WTC11 (cell line): ENCODE measurements at regions not wholly inside any gene's neighbourhood (a gene's known extent, or its start where the extent isn't known, plus 50 kb on each side); places are given as distances from the start of the nearest gene placed in this dataset.
A peak's percentile ranks its signal among the peaks of the same experiment; 100 is the strongest.

Experiments
- ATAC-seq: fragments of 200-7000 bp; cut with Tn5 transposase; 2 replicates; pipeline ENCODE4 v1.10.0; 2021; ENCODE audit warnings: mild to moderate bottlenecking, moderate library complexity
- CTCF ChIA-PET: fragments of 300-600 bp; sonication (Branson Sonifier 250); formaldehyde crosslinking; loops from one replicate; lab custom pipeline; 2021; ENCODE audit warnings: antibody characterized with exemption; lab: Charles Lee
- POLR2A ChIA-PET: fragments of 350-600 bp; sonication (Branson Sonifier 250); formaldehyde crosslinking; loops from one replicate; lab custom pipeline; 2021; ENCODE audit warnings: antibody characterized with exemption; lab: Charles Lee
- DNase-seq: peaks from one replicate; pipeline ENCODE4 v3.0.0; 2021; ENCODE audit warnings: low spot score
- H3K27ac Mint-ChIP-seq: 2 replicates; pipeline ENCODE4 v1.8.0; 2021; ENCODE audit warnings: mixed read lengths
- H3K27me3 Mint-ChIP-seq: 2 replicates; pipeline ENCODE4 v1.8.0; 2021; ENCODE audit warnings: low read depth, mild to moderate bottlenecking, moderate library complexity, mixed read lengths
- H3K36me3 Mint-ChIP-seq: 2 replicates; pipeline ENCODE4 v1.8.0; 2021; ENCODE audit warnings: mixed read lengths
- H3K4me1 Mint-ChIP-seq: 2 replicates; pipeline ENCODE4 v1.8.0; 2022; ENCODE audit warnings: mixed read lengths
- H3K4me3 Mint-ChIP-seq: 2 replicates; pipeline ENCODE4 v1.8.0; 2021; ENCODE audit warnings: mild to moderate bottlenecking, moderate library complexity, mixed read lengths
- H3K9me3 Mint-ChIP-seq: 2 replicates; pipeline ENCODE4 v1.8.0; 2021; ENCODE audit warnings: mixed read lengths
- AR ChIP-seq: fragments of 250-450 bp; sonication (Bioruptor Pico); IDR thresholded peaks from 2 replicates; pipeline ENCODE4 v1.9.0; 2021; ENCODE audit warnings: mild to moderate bottlenecking
- ARID4B ChIP-seq: sonication (generic); formaldehyde crosslinking; IDR thresholded peaks from 2 replicates; pipeline ENCODE4 v1.8.0; 2023; ENCODE audit warnings: missing genetic modification reagents, mild to moderate bottlenecking, borderline replicate concordance
- ATF3 ChIP-seq: sonication (generic); formaldehyde crosslinking; conservative IDR thresholded peaks from 2 replicates; pipeline ENCODE4 v1.8.1; 2022; ENCODE audit warnings: mild to moderate bottlenecking, missing genetic modification reagents
- E2F4 ChIP-seq: sonication (generic); formaldehyde crosslinking; IDR thresholded peaks from 2 replicates; pipeline ENCODE4 v1.8.1; 2022; ENCODE audit warnings: low read depth, mild to moderate bottlenecking, moderate library complexity, missing genetic modification reagents, borderline replicate concordance
- ERG ChIP-seq: fragments of 250-450 bp; sonication (Bioruptor Pico); IDR thresholded peaks from 2 replicates; pipeline ENCODE4 v1.8.0; 2021; ENCODE audit warnings: mild to moderate bottlenecking
- GTF2I ChIP-seq: fragments of 250-450 bp; sonication (Bioruptor Pico); conservative IDR thresholded peaks from 2 replicates; pipeline ENCODE4 v1.4.0; 2021; ENCODE audit warnings: mild to moderate bottlenecking
- JUN ChIP-seq: sonication (generic); formaldehyde crosslinking; IDR thresholded peaks from 2 replicates; pipeline ENCODE4 v1.8.0; 2023; ENCODE audit warnings: mild to moderate bottlenecking, missing genetic modification reagents
- MLX ChIP-seq: sonication (generic); formaldehyde crosslinking; IDR thresholded peaks from 2 replicates; pipeline ENCODE4 v1.8.1; 2023; ENCODE audit warnings: mild to moderate bottlenecking, missing genetic modification reagents, moderate library complexity
- MYBL2 ChIP-seq: sonication (generic); formaldehyde crosslinking; IDR thresholded peaks from 2 replicates; pipeline ENCODE4 v1.8.1; 2023; ENCODE audit warnings: mild to moderate bottlenecking, moderate library complexity, missing genetic modification reagents
- NFE2L1 ChIP-seq: sonication (generic); formaldehyde crosslinking; IDR thresholded peaks from 2 replicates; pipeline ENCODE4 v1.8.1; 2023; ENCODE audit warnings: missing genetic modification reagents
- NR1H2 ChIP-seq: sonication (generic); formaldehyde crosslinking; IDR thresholded peaks from 2 replicates; pipeline ENCODE4 v1.9.0; 2021; ENCODE audit warnings: mild to moderate bottlenecking, moderate library complexity, missing genetic modification reagents
- SP1 ChIP-seq: sonication (generic); formaldehyde crosslinking; conservative IDR thresholded peaks from 2 replicates; pipeline ENCODE4 v1.8.1; 2022; ENCODE audit warnings: missing genetic modification reagents
- TEAD4 ChIP-seq: sonication (generic); formaldehyde crosslinking; IDR thresholded peaks from 2 replicates; pipeline ENCODE4 v1.8.0; 2022; ENCODE audit warnings: mild to moderate bottlenecking, missing genetic modification reagents
- ZBTB43 ChIP-seq: sonication (generic); formaldehyde crosslinking; IDR thresholded peaks from 2 replicates; pipeline ENCODE4 v1.8.1; 2023; ENCODE audit warnings: mild to moderate bottlenecking, missing genetic modification reagents
- ZNF121 ChIP-seq: sonication (generic); formaldehyde crosslinking; IDR thresholded peaks from 2 replicates; pipeline ENCODE4 v1.8.0; 2023; ENCODE audit warnings: missing genetic modification reagents
- ZNF219 ChIP-seq: sonication (generic); formaldehyde crosslinking; IDR thresholded peaks from 2 replicates; pipeline ENCODE4 v1.8.0; 2023; ENCODE audit warnings: missing genetic modification reagents, mild to moderate bottlenecking, borderline replicate concordance
- ZNF263 ChIP-seq: sonication (generic); formaldehyde crosslinking; IDR thresholded peaks from 2 replicates; pipeline ENCODE4 v1.8.1; 2022; ENCODE audit warnings: low read depth, mild to moderate bottlenecking, moderate library complexity, missing genetic modification reagents
- ZNF423 ChIP-seq: fragments of 250-450 bp; sonication (Bioruptor Pico); IDR thresholded peaks from 2 replicates; pipeline ENCODE4 v2.1.2; 2022; ENCODE audit warnings: mild to moderate bottlenecking, moderate library complexity
- ZNF671 ChIP-seq: fragments of 250-450 bp; sonication (Bioruptor Pico); IDR thresholded peaks from 2 replicates; pipeline ENCODE4 v1.8.0; 2021; ENCODE audit warnings: mild to moderate bottlenecking

GRCh38 chr5:124580512-124580911 is 165.9 kb downstream of the ZNF608 start:
- H3K4me3 Mint-ChIP-seq = no peak overlapping the region
- peaks cover 4% of the 10 kb centered on the region for H3K9me3 Mint-ChIP-seq
- TF ChIP-seq AR (CRISPR knock-in tag) = no peak
- TF ChIP-seq GTF2I (CRISPR knock-in tag) = peak; percentile 80
- TF ChIP-seq ZNF121 (CRISPR knock-in tag) = peak; percentile 96
- no peak for TF ChIP-seq ZNF263
- no peak for ATAC-seq
- H3K4me1 Mint-ChIP-seq = peaks cover 64% of the 10 kb centered on the region
- ChIA-PET CTCF (interaction anchor here (1.0 kb wide), 1 partner anchor 55 kb away, joined by 5 read pairs; no protein-coding TSS in a partner anchor), POLR2A (interaction anchor here (1.0 kb wide), 1 partner anchor 9 kb away, joined by 3 read pairs; no protein-coding TSS in a partner anchor)
- H3K27ac Mint-ChIP-seq = peak overlapping the region; percentile 93
- H3K27me3 Mint-ChIP-seq = peaks cover 86% of the 10 kb centered on the region
- no peak for DNase-seq
- peaks cover 8% of the 10 kb centered on the region; the same call in 1 of the 2 replicates for H3K36me3 Mint-ChIP-seq

- H3K4me1 Mint-ChIP-seq = peaks cover 67% of the 10 kb centered on the region
- DNase-seq (no peak), ATAC-seq (no peak)
- ChIA-PET POLR2A (interaction anchor here (0.7 kb wide), 1 partner anchor 71 kb away, joined by 3 read pairs; no protein-coding TSS in a partner anchor), CTCF (no interaction called here)
- H3K9me3 Mint-ChIP-seq = peaks cover 4% of the 10 kb centered on the region
- H3K36me3 Mint-ChIP-seq = peaks cover 4% of the 10 kb centered on the region; the same call in 1 of the 2 replicates
- no peak overlapping the region for H3K4me3 Mint-ChIP-seq
- H3K27ac Mint-ChIP-seq = no peak overlapping the region
- peaks cover 50% of the 10 kb centered on the region for H3K27me3 Mint-ChIP-seq
- TF ChIP-seq ZBTB43 (CRISPR knock-in tag) (no peak), TEAD4 (CRISPR knock-in tag) (no peak), NFE2L1 (CRISPR knock-in tag) (no peak), ZNF423 (CRISPR knock-in tag) (no peak), E2F4 (CRISPR knock-in tag) (no peak), NR1H2 (no peak), MYBL2 (CRISPR knock-in tag) (no peak), AR (CRISPR knock-in tag) (no peak), ERG (no peak), ZNF671 (no peak), ATF3 (CRISPR knock-in tag) (no peak), JUN (no peak), MLX (CRISPR knock-in tag) (no peak), SP1 (no peak), ZNF219 (CRISPR knock-in tag) (no peak), ARID4B (CRISPR knock-in tag) (no peak)
Measured at GRCh38 chr5:124576848-124577409, 169.5 kb downstream of the ZNF608 start.
